ENCODE measurements at regions not wholly inside any gene's neighbourhood (a gene's known extent, or its start where the extent isn't known, plus 50 kb on each side); places are given as distances from the start of the nearest gene placed in this dataset.

DNA sequence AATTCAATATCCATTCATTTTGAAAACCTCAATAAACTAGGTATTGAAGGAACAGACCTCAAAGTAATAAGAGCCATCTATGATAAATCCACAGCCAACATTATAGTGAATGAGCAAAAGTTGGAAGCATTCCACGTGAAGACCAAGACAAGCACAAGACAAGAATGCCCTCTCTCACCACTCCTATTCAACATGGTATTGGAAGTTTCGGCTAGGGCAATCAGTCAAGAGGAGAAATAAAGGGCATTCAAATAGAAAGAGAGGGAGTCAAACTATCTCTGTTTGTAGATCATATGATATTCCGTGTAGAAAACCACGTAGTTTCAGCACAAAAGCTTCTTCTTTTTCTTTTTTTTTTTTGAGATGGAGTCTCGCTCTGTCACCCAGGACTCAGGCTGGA, 550.3 kb downstream of the FSCB start:
- no peak for DNase-seq

DNA sequence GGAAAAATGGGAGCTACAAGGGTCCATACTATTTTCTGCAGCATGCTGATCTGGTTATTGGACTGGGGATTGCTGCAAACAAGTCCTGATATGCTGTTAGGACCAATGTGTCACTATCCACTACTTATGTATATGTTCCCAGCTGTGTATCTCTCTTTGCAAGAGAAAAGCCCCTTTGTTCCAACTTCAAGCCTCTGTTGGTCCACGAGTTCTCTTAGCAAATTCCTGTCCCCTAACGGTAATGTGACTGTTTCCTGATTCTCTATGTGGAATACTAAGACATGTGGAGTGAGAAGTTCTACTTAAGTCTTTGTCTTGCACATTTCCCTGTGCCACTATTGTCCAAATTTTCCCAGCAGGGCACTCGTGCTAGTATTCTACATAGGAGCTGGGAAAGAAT, 557.7 kb downstream of the FSCB start:
- no peak for DNase-seq

GRCh38 chr14:43939836-43940235, 567.2 kb downstream of the FSCB start:
- no peak for DNase-seq

DNA sequence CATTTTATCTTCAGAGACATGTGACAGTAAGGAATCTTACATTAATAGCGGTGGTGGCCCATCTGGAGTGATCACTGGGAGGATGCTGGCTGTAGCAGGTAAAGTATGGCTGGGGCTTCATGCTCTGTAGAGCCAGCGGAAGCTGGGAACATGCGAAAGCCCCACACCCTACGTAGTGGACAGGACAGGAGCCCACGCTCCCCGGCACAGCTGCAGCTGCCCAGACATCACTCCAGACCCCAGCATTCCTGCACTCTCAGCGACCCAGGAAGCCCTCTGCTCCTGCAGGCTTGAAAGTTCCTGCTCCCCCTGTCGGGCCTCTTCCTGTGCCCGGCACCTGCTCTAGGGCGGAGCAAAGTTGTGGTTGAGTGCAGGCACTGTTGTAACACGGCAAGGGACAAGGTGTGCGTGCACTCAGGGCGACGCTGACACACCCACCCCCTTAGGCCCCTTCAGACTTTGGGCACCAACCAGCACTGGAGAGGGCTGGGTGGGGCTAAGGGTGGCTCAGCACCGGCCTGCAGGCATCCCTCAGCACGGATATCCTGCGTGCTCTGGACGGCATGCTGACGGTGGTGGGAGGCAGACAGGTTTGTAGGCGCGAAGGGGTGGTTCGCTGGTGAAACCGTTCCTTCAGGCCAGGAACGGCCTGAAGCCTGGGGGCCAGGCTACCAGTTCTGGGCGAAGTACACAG, 568.3 kb downstream of the FSCB start:
- no peak for DNase-seq

DNA sequence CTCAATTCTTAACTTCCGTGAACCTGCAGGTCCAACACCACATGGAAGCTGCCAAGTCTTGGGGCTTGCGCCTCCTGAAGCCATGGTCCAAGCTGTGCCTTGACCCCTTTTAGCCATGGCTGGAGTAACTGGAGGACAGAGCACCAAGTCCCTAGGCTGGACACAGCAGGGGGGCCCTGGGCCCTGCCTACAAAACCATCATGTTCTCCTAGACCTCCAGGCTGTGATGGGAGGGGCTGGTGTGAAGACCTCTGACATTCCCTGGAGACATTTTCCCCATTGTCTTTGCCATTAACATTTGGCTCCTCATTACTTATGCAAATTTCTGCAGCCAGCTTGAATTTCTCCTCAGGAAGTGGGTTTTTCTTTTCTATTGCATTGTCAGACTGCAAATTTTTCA, 570.1 kb downstream of the FSCB start:
- DNase-seq = no peak

DNA sequence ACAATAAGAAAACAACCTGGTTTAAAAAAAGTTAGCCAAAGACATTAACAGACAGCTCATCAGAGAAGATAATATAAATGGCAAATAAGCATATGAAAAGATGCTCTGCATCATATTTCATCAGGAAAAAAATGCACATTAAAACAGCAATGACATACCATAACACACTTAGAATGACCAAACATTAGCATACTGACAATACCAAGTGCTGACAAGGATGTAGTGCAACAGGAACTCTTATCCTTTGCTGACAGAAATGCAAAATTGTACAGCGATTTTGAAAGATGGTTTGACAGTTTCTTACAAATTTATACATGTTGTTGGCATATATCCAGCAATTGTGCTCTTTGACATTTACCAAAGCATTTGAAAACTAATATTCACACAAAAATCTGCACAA, 573.0 kb downstream of the FSCB start:
- DNase-seq = no peak

DNA sequence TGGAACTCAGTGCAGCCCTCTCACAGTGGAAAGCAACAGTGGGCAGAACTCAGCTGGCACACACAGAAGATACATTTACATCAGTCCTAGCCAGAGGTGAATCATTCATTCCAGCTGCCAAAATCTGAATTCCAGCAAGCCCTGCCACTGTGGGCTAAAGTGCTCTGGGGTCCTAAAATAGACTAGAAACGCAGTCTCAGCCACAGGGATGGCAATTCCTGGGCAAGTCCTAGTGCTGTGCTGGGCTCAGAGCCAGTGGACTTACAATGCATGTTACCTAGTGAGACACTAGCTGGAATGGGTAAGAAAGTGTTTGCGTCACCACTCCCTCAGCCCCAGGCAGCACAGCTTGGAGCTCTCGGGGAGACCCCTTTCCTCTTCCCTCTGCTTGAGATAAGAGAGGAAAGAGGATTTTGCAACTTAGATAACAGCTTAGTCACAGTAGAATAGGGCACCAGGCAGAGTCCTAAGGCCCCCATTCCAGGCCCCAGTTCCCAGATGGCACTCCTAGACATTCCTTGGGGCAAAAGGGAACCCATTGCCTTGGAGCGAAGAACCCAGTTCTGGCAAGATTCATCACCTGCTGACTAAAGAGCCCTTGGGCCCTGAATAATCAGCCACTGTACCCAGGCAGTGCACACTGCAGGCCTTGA, 592.9 kb downstream of the FSCB start:
- no peak for DNase-seq

DNA sequence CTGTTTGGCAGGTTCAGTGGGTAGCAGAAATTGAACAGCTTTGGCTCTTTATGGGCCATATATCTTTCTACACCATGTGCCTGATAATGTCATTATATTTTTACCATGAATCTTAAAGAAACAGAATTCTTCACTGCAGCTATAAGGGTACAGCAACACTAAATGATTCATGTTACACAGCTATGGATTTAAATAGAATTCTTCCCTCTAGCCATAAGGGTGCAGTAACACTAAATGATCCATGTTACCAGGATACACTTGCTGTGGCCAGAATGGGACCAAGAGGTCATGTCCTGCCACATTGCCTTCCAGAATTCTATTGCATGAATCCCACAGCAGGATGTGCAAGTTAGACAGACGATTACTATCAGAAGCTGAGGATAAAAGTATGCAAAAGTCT, 603.9 kb downstream of the FSCB start:
- no peak for DNase-seq

DNA sequence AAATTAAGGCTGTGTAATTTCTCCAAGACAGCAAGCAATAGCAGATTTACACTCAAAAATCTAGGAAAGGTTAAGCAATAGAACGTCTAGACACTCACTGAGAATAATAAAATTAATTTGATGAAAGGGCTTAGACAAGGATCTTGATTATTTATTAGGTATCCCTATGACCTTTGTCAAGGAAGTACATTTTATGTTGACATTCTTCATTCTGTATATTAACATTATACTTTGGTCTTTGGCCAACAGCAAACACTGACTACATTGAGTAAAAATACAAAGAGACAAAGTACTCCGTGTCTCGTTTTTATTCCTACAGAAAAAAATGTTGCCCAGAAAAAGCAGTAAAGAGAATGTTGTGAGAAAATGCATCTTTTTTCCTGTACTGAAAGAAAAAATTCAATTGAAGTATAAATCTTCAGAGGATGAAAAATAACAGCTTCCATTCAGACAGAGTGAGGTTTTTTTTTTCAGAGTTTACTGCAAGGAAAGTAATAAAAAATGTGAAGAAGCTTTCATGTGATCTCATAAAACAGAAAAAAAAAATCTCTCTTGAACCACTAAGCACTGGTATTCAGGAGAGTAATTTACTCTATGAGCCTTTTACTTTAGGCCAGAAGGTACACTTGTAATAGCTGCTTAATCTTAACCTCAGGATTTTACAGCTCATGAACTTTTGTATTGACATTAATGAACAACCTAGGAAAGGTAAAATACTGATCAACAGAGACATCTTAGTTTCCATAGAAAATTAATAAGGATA, 605.0 kb downstream of the FSCB start:
- no peak for DNase-seq

DNA sequence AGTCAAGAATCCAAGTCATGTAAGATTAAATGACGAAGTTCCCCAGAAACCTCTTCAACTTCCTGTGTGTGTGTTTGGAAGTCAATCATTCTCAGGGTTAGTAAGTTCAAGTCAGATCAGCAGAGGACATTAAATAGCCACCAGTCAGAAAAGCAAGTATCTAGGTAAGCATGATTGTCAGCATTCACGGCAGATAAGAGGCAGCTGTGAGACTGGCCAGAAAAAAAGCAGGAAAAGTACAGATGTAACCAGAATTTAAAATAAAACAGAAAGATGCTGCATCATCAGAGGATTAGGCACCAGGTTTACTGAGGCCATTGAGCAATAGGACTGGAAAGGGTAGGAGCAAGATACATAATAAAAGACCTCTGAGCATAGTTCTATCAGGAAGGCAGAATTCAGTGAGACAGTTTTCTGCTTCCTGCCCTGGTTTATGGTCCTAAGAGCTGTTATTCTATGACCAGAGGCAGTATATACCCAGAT, 606.9 kb downstream of the FSCB start:
- no peak for DNase-seq

DNA sequence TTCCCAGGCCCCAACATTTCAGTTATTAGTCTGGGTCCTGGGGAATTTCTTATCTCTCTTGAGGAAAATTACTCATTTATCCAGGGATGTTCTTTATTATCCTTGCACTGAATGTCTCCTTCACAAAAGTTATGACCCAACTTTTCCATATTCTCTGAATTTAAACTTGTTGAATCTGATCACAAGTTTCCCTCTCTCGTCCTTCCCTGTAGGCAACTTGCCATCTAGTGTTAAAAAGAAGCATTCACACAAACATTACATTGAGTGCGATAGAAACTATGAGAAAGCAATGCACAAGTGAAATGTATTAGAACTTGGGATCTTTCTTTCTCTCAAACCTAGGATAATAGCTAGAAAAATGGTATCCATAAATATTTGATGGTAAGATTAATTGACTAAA, 608.4 kb downstream of the FSCB start:
- DNase-seq = no peak

DNA sequence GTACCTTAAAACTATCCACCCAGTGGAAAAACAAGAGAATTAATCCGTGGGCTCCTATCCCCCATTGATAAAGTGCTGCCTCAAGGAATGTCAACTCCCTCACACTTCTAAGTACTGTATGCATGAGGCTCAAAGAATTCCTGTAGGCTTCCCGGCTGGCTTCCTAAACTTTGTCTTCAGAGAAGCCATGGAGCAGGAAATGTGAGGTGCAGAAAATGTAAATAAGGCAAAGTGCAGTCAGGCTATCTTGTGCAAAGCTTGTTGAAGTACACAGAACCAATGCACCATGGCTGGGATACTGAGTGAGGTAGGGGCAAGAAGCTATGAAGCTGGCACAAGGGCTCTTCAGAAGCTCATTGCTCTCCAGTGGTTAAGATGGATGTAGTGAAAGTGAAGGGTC, 611.0 kb downstream of the FSCB start:
- DNase-seq = no peak

GRCh38 chr14:43894534-43894933, 612.5 kb downstream of the FSCB start:
- no peak for DNase-seq

DNA sequence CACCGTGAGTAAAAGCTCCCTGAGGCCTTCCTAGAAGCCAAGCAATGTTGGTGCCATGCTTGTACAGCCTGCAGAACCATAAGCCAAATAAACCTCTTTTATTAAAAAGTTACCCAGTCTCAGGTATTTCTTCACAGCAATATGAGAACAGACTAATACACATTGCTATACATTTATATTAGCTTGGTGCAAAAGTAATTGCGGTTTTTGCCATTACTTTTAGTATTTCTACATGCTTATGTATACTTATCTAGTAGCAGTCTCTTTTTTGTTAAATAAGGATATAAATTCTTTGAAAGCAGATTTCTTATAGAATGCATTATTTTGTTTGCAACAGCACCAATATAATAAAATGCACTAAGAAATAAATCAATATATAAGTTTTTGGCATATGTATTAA, 619.6 kb downstream of the FSCB start:
- no peak for DNase-seq

GRCh38 chr14:43877351-43877960, 629.6 kb downstream of the FSCB start:
- no peak for DNase-seq

- DNase-seq = no peak
Observed at GRCh38 chr14:43872752-43873655, 634.1 kb downstream of the FSCB start.

DNA sequence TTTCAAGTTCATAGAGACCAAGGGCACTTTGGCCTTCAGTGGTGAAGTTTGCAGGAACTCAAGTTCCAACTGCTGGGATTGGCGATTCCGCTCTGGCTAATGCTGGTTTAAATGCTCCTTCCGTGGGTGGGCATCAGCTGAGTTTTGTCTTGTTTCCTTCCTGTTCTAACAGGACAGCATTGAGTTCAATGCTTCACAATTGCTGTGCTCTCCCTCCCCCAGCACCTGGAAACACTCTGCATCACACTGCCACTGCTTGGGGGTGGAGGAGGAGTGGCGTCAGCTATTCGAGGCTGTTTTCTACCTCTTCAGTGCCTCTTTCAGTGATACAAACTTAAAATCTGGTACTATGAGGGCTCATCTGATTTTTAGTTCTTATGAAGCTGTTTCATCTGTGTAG, 634.9 kb downstream of the FSCB start:
- DNase-seq = no peak

- no peak for DNase-seq
Observed at GRCh38 chr14:43858981-43859380, 648.1 kb downstream of the FSCB start.

DNA sequence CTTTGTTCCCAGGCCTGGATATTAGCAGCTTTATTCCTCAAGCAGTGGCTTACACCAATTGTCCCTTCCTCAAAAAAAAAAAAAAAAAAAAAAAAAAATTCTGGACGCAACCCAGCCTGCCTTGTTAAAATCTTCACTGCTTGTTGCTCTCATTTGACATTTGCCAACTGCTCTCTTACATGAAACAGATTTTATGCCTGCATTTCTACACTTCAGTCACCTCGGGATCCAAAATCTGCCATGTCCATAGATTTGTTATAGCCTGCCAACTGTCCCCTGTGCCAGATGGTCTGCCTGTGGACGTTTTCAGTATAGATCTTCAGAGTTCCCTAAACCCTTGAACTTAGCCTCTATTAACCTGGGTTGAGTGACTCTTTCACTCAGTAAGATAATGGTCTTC, 651.5 kb downstream of the FSCB start:
- DNase-seq = no peak

- no peak for DNase-seq
Observed at GRCh38 chr14:43853541-43853940, 653.5 kb downstream of the FSCB start.

DNA sequence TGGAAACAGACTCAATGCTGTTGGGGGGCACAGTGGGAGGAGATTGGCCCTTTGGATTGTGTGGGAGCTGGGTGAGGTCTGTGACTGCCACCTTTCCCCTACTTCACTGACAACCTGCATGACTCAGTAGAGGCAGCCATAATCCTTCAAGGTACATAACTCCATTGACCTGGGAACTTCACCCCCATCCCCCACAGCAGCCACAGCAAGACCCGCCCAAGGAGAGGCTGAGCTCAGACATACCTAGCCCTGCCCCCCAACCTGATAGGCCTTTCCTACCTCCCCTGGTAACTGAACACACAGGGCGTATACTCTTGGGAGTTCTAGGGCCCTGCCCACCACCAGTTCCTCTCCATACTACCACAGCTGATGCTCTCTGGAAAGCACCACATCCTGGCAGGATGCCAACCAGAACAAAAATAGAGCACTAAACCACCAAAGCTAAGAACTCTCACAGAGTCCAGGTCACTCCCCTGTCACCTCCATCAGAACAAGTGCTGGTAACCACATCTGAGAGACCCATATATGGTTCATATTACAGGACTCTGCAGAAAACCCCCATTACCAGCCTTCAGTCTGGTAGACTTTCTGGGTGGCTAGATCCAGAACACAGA, 703.9 kb downstream of the FSCB start:
- DNase-seq = no peak

- DNase-seq = no peak
Observed at GRCh38 chr14:43795600-43796228, 711.4 kb downstream of the FSCB start.

Data from CD4-positive, alpha-beta T cell treated with Interleukin-12 subunit alpha and Interleukin-12 subunit beta, for 1 hour (primary cell).